ENCODE measurements at regions not wholly inside any gene's neighbourhood (a gene's known extent, or its start where the extent isn't known, plus 50 kb on each side); places are given as distances from the start of the nearest gene placed in this dataset.

GRCh38 chr12:97989366-97989940 is 525.9 kb upstream of the TMPO start:
- Histone ChIP-seq H3K9me1 (ENCODE audit: control insufficient read depth, insufficient read depth, low read length) (no peaks in the 10 kb centered on the region), H3K9ac (ENCODE audit: insufficient read depth in 1 of 2, low read depth in 2 of 2, low read length in 2 of 2) (no peak overlapping the region), H3K79me2 (ENCODE audit: control insufficient read depth, insufficient read depth, low read length) (no peaks in the 10 kb centered on the region), H3K36me3 (ENCODE audit: control insufficient read depth, insufficient read depth, low read length) (no peaks in the 10 kb centered on the region), H3K4me3 (no peak overlapping the region), H4K20me1 (replicated peaks; ENCODE audit: control insufficient read depth, insufficient read depth, low read length) (no peaks in the 10 kb centered on the region), H3K27ac (ENCODE audit: extremely low read depth, low read depth, low read length) (no peak overlapping the region), H3K27me3 (ENCODE audit: control insufficient read depth in 2 of 2, insufficient read depth in 2 of 2, low read length in 2 of 2) (no peaks in the 10 kb centered on the region), H3K4me1 (replicated peaks in 1 of 2; ENCODE audit: control insufficient read depth in 2 of 2, insufficient read depth in 2 of 2, low read length in 2 of 2) (no peaks in the 10 kb centered on the region), H3K9me3 (replicated peaks; ENCODE audit: control insufficient read depth, insufficient read depth, low read depth, low read length) (peaks cover 2% of the 10 kb centered on the region; the same call in 1 of the 2 replicates), H3K4me2 (ENCODE audit: insufficient read depth, low read length) (no peak overlapping the region), H2AFZ (ENCODE audit: low read depth, low read length) (no peak overlapping the region)
- TF ChIP-seq RNF219 (CRISPR knock-in tag; IDR thresholded peaks at IDR 0.05) = no peak
- no peak for TF ChIP-seq DNMT1 (IDR thresholded peaks at IDR 0.05)
- TF ChIP-seq BMI1 (IDR thresholded peaks at IDR 0.05; ENCODE audit: low read length) = no peak
- TF ChIP-seq JUN (IDR thresholded peaks at IDR 0.05; ENCODE audit: borderline replicate concordance, low read depth, low read length) = no peak
- TF ChIP-seq JUN (CRISPR knock-in tag; IDR thresholded peaks at IDR 0.05; ENCODE audit: borderline replicate concordance) = no peak
- no peak for TF ChIP-seq NCOR1 (IDR thresholded peaks at IDR 0.05)
- TF ChIP-seq CTCF (IDR thresholded peaks at IDR 0.05 in 2 of 3, conservative IDR thresholded peaks at IDR 0.05 in 1 of 3; ENCODE audit: insufficient read depth in 2 of 3, low read depth in 1 of 3, low read length in 3 of 3) = no peak
- TF ChIP-seq SRSF7 (optimal IDR thresholded peaks at IDR 0.05; ENCODE audit: low read depth, low read length) = no peak
- no peak for TF ChIP-seq TARDBP (IDR thresholded peaks at IDR 0.05)
- in situ Hi-C loops (cut with MboI) (no loop called here), intact Hi-C loops (cut with micrococcal nuclease) (no loop called here)
- FAIRE-seq (no peak), DNase-seq (ENCODE audit: extremely low read depth in 1 of 4, low spot score in 3 of 4) (no peak), ATAC-seq (no peak)
- ChIA-PET CTCF (ENCODE audit: low intra/inter-chr PET ratio) (no interaction called here), POLR2A (no interaction called here)
- BruUV-seq (replicated peaks) = no TSS peak

Data from K562 (cell line).